ENCODE measurements at regions not wholly inside any gene's neighbourhood (a gene's known extent, or its start where the extent isn't known, plus 50 kb on each side); places are given as distances from the start of the nearest gene placed in this dataset.

DNA sequence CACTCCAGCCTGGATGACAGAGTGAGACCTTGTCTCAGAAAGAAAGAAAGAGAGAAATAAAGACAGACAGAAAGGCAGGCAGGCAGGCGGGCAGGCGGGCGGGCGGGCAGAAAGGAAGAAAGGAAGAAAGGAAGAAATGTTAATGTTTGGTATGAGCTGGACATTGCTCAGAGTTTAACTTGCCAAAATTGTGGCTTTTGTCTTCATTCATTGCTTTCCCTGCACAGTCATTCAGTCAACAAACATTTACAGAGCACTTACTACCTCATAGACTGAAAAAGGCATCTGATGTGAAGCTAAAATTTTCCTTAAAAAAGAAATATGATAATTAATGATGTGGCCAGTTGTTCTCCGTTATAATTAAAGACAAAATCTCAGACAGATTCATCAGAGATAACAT, 247.1 kb downstream of the SPTSSA start:
- DNase-seq (ENCODE audit: low read depth): no peak

DNA sequence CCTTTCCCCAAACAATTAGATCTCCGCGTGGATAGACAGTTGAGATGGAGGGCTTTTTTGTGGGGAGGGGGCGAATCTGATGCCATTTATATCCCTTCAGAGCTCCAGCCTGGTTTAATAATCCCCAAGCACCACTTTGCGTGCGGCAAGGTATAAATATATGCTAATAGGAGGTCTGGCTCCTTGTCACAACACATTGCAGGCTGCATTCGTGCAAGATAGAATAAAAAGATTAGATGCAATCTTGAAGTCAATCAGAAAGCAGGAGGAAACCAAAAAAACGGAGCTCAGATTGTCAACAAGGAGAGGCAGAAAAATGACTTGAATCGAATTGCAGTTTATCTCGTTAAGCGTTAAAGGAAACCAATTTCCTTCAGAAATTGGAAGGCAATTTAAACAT, 248.7 kb downstream of the SPTSSA start:
- no peak for DNase-seq (ENCODE audit: low read depth)

DNA sequence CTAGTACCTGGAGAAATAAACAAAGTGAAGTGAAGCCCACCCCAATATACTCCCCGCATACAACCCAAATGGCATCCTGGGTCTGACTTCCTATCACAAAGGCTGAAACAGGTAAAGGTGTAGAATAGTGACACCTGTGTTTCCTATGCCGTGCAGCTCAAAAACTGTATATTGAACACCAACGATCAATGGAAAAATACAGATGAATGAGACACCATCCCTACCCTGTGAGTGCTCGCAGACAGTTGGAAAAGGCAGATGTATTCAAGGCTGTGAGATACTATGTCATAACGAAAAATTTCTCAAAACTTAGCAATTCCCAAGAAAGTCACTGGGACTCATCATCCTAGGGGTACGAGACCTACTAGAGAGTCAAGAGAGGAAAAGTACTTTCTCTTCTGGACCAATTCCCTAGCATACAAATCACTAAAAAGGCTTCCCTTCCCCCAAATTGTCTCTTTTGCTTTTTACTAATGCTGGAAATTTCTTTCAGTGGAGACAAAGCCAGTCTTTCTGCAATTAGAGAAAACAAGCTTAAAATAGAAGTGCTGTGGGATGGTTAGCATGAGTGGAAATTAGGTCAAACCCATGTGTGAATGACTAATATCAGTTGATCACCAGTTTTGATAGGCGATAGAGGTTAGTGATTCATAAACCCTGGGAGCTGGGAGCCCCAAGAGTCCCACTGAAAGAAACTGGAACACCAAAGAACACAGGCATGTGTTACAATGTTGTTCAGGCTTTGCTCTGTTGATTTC, 249.7 kb downstream of the SPTSSA start:
- DNase-seq (ENCODE audit: low read depth): no peak

- DNase-seq (ENCODE audit: low read depth): no peak
These were observed 250.3 kb downstream of the SPTSSA start for GRCh38 chr14:34211732-34212131.

GRCh38 chr14:34208532-34208931, 253.5 kb downstream of the SPTSSA start:
- DNase-seq (ENCODE audit: low read depth): no peak

GRCh38 chr14:34205799-34206198, 254.9 kb upstream of the EGLN3 start:
- no peak for DNase-seq (ENCODE audit: low read depth)

DNA sequence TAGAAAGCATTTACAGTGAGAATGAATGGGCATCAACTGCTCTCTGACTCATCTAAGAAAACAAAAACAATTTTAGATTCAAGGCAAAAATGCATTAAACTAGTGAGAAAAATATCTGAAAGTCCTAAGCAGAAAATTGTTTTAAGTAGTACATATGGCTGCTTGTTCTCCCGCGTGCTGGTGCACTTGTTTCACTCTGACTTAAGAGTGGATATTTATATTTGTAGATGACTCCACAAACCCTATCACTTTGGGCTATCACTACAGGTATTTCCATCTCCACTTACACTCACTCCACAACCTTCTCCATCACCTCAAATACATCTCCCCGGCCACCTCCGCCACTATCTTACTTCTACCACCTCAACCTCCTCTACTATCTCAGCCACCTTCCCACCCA, 253.9 kb upstream of the EGLN3 start:
- DNase-seq (ENCODE audit: low read depth): no peak

DNA sequence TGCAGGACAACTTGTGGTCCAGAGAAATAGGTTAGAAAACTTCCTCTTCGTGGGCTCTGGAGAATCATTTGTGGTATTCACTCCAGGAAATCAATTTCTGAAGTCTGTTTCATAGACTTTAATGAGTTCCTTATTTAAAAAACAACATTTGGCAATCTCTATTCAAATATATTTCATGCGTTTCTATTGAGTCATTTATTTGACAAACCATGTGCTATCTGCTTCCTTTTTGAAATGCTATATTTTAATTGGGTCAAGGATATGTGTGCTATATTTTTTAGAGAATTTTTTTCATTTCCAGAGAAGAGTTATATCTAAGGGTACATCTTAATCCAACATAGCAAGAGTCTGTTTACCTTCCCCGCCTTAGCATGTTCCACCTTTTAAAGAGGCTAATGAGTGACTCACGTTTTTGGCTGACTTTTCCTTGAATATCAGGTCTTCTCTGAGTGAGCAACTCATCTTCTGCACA, 252.4 kb upstream of the EGLN3 start:
- DNase-seq (ENCODE audit: low read depth): peak; percentile 20

DNA sequence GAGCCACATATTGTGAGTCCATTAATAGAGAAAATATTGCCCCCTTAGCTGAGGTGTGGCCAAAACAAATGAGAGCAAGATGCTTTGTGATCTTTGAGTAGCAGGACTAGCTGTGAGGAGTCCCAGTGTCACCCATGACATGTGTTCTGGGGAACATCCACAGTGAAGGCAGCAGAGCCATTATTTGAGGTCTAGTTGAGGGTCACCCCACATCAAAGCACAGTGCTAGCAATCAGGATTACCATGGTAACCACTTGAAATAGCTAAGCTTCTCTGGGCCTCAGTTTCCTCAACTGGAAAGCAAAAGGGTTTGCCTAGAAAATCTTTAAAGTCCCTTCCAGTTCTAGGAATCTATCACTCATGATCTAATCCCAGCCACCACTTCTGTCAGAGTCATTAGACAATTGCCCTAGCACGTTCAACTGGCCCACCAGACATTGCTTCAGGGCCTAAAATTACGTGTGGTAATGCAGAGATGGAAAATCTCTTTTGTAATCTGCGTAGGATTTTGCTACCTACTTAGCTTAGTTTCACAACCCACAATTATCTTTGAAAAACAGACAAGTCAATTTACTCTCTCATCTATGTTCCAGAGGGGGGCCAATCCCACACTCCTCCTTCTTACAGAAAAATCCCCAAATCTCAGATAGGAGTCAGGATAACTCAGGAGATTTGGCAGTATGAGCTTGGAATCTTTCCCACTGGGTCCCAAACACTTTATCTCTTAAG, 251.2 kb upstream of the EGLN3 start:
- DNase-seq (ENCODE audit: low read depth): no peak

DNA sequence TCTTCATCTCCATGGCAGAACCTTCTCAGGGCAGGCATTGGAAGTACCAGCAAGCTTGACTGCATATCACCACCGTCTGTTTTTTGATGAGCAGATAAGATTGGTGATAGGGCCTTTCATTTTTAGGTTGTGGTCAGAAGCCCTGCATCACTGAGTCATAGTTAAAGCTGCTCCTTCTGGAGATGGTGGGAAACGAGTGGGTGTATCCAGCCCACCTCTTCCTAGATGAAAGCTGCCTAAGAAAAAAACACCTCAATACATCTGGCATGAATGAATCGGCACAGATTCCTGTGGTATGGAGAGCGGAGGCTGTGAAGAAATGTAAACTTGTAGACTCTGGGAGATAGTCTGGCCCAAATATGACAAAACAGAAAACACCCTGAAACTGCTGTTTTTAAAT, 248.7 kb upstream of the EGLN3 start:
- no peak for DNase-seq (ENCODE audit: low read depth)

DNA sequence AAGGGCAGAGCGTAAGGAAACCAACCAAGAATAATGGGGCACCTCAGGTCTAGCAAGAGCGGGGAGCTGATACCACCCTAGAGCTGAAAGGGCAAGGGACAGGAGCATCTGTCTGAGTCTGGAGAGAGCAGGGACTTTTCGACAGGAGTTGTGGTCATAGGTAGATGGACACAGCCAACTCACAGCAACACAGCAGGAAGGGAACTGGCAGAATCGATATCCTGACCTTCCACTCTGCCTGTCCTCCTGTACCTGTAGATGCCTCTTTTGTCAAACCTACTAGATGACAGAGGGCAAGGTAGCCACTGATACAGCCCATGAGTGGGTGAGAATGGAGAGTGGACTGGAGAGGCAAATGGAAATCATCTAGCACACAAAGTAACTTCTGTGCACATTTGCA, 247.2 kb upstream of the EGLN3 start:
- DNase-seq (ENCODE audit: low read depth): no peak

DNA sequence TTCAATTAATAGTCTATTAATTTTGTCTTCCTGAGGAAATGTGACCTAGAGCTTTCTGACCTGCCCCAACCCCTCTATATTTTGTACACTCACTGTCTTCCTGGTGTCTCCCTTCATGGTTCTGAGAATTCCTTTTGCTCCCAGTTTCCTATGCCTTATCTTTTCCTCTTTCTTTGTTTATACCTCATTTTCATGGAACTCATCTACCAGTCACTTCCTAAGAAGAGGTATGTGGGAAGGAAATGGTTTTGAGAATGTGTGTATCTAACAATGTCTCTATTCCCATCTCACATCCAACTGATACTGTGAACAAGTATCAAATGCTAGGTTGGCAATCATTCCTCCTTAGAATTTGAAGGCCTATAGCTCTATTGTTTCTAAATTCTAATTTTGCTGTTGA, 245.1 kb upstream of the EGLN3 start:
- DNase-seq (ENCODE audit: low read depth): no peak

- no peak for DNase-seq (ENCODE audit: low read depth)
These were observed 239.8 kb upstream of the EGLN3 start for GRCh38 chr14:34190717-34191116.

DNA sequence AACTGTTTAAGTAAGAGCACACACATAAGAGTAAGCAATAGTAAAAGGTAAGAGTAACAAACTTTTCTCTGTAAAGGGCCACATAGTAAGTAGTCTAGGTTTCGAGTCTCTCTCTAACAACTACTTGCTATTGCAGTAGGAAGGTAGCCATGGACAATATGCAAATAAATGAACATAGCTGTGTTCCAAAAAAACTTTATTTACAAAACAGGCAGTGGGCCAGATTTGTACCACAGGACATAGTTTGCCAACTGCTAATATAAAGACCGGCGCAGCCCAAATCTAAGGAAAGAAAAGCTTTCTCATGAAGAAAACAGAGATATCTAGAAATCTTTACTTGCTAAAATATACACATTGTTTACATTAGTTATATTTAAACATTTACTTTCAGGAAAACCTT, 239.0 kb upstream of the EGLN3 start:
- DNase-seq (ENCODE audit: low read depth): no peak

GRCh38 chr14:34187519-34188044, 236.7 kb upstream of the EGLN3 start:
- no peak for DNase-seq (ENCODE audit: low read depth)

- no peak for DNase-seq (ENCODE audit: low read depth)
These were observed 236.2 kb upstream of the EGLN3 start for GRCh38 chr14:34187061-34187460.

GRCh38 chr14:34184126-34184525, 233.3 kb upstream of the EGLN3 start:
- no peak for DNase-seq (ENCODE audit: low read depth)

DNA sequence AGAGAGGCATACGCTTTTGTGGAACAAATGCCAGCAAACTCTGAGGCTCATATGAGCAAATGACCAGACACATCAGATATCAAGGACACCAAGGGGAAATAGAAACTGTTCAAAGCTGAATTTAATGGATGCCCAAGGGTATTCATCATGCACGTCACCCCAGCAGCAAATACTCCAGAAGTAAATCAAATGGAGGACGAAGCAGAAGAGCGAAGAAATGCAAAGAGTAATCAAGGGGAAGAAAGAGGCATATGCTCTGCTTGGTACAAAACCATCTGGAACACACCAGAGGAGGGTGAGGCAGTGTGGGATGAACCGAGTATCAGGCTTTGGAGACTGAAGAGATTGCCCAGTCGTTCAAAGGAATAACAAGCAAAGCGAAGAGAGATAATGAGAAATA, 232.6 kb upstream of the EGLN3 start:
- no peak for DNase-seq (ENCODE audit: low read depth)

DNA sequence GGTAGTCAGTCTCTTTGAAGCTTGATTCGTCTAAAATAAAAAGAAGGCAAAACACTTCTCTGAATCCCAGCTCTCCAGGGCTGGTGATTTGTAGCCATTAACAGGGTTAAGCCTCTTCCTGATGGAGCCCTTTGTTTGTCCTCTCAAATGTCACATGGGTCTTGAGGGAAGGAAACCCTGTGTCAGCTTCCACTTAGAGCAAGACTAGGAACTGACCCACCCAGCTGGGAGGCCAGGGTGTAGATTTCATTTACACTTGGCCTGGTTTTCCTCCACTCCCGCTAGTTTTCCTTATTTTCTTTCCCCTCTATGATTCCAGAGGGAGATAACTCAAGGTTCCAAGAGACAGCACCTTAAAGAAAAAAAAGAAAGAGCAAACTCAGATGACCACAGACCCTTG, 230.5 kb upstream of the EGLN3 start:
- DNase-seq (ENCODE audit: low read depth): no peak

- DNase-seq (ENCODE audit: low read depth): no peak
These were observed 230.0 kb upstream of the EGLN3 start for GRCh38 chr14:34180869-34181268.

DNA sequence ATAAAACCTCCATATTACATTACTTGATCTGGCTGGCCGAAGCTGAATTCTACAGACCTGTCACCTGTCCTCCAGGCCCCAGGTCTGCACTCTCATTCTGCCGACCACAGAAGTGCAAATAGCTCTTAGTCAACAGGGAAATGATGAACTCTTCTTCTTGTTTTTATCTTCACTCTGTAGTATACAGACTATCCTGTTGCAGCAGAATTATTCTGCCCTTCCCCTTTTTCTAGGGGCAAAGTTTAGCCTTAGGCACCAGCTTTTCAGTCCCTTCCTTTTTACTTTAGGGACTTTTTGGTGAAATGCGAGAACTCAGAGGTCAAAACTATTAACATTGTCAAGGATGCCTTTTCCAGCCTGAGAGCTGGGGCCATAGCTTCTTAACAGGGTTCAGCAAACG, 229.6 kb upstream of the EGLN3 start:
- DNase-seq (ENCODE audit: low read depth): no peak

DNA sequence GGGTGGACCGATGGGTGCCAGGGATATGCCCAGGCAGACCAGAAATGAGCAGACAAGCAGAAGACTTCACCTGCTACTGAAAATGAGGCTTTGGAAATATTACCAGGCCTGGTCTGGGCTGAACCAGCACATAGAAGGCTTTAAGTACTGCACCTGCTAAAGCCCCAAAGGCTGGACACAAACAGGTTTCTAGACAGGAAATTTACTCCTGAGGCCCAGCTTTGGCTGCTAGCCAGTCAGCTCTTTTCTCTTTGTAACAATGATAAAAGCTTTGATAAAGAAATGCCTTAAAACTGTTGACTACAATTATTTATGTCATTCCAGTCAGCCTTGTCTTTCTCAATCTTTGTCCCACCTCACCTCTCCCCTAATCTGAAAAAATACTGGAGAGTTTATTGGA, 228.9 kb upstream of the EGLN3 start:
- no peak for DNase-seq (ENCODE audit: low read depth)

- DNase-seq (ENCODE audit: low read depth): no peak
These were observed 226.6 kb upstream of the EGLN3 start for GRCh38 chr14:34177466-34177865.

DNA sequence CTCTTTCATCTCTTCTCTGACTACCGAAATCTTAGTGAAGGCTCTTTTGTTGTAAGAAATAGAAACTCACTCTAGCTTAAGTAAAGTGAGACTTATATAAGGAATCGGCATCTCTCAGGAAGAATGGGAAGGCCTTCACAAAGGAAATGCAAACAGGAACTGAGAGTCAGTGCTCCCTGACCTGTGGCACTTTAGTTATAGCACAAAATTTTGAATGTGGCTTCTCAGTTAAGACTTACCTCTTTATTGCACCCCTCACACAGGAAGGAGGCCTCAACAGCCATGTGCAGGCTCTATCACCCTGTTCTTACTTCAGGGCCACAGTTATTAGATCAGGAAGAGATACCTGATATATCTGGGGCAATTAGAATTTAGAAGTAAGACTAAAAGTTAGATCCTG, 224.7 kb upstream of the EGLN3 start:
- DNase-seq (ENCODE audit: low read depth): no peak
